Endothelial cell (in vitro differentiated cells): ENCODE measurements at regions not wholly inside any gene's neighbourhood (a gene's known extent, or its start where the extent isn't known, plus 50 kb on each side); places are given as distances from the start of the nearest gene placed in this dataset.

ENCODE experiments used
- DNase-seq: peaks from one replicate; pipeline ENCODE4 v3.0.0; 2021; ENCODE audit warnings: low spot score
- H3K27ac Mint-ChIP-seq: one replicate; pipeline ENCODE4 v1.8.0; 2021; ENCODE audit warnings: mixed read lengths, inconsistent platforms; ENCODE audit not compliant: unreplicated experiment
- H3K27me3 Mint-ChIP-seq: one replicate; pipeline ENCODE4 v1.8.0; 2021; ENCODE audit warnings: mild to moderate bottlenecking, moderate library complexity, mixed read lengths, inconsistent platforms; ENCODE audit not compliant: unreplicated experiment
- H3K36me3 Mint-ChIP-seq: one replicate; pipeline ENCODE4 v1.8.0; 2021; ENCODE audit warnings: mild to moderate bottlenecking, low read depth, mixed read lengths, inconsistent platforms; ENCODE audit not compliant: unreplicated experiment
- H3K4me1 Mint-ChIP-seq: one replicate; pipeline ENCODE4 v1.8.0; 2021; ENCODE audit warnings: mild to moderate bottlenecking, mixed read lengths, inconsistent platforms; ENCODE audit not compliant: unreplicated experiment
- H3K4me3 Mint-ChIP-seq: one replicate; pipeline ENCODE4 v1.8.0; 2021; ENCODE audit warnings: mild to moderate bottlenecking, mixed read lengths, inconsistent platforms; ENCODE audit not compliant: unreplicated experiment
- H3K9me3 Mint-ChIP-seq: one replicate; pipeline ENCODE4 v1.8.0; 2021; ENCODE audit warnings: mixed read lengths, inconsistent platforms; ENCODE audit not compliant: unreplicated experiment
- TF ChIP-seq, protein P1 (sequence below): fragments of 200-600 bp; sonication (generic); IDR thresholded peaks from one replicate; pipeline ENCODE4 v1.5.0; 2021; ENCODE audit warnings: antibody characterized with exemption; ENCODE audit not compliant: unreplicated experiment

DNA sequence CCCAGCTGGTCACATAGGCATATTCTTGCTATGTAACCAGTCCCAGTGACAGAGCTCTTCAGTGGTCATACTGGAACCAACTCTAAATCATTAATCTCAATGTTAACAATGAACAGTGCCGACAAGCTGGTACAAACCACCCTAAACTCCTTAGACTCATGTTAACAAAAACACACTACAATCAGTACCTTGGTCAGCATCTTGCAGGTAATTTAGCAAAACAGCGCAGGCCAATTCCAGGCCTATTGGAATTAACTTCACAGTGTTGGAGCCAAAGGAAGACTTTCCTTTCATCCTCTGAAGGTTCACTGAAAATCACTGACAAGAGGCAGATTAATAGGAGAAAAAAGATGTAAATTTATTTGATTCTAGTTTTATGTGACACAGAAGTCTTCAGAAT lies 396.4 kb downstream of the PIK3C3 start:
- TF ChIP-seq, protein P1, sequence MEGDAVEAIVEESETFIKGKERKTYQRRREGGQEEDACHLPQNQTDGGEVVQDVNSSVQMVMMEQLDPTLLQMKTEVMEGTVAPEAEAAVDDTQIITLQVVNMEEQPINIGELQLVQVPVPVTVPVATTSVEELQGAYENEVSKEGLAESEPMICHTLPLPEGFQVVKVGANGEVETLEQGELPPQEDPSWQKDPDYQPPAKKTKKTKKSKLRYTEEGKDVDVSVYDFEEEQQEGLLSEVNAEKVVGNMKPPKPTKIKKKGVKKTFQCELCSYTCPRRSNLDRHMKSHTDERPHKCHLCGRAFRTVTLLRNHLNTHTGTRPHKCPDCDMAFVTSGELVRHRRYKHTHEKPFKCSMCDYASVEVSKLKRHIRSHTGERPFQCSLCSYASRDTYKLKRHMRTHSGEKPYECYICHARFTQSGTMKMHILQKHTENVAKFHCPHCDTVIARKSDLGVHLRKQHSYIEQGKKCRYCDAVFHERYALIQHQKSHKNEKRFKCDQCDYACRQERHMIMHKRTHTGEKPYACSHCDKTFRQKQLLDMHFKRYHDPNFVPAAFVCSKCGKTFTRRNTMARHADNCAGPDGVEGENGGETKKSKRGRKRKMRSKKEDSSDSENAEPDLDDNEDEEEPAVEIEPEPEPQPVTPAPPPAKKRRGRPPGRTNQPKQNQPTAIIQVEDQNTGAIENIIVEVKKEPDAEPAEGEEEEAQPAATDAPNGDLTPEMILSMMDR, result no peak
- Mint-ChIP-seq H3K4me3 (no peak overlapping the region), H3K27me3 (no peaks in the 10 kb centered on the region), H3K27ac (no peak overlapping the region), H3K4me1 (no peaks in the 10 kb centered on the region), H3K36me3 (no peaks in the 10 kb centered on the region), H3K9me3 (no peaks in the 10 kb centered on the region)
- DNase-seq, result no peak

DNA sequence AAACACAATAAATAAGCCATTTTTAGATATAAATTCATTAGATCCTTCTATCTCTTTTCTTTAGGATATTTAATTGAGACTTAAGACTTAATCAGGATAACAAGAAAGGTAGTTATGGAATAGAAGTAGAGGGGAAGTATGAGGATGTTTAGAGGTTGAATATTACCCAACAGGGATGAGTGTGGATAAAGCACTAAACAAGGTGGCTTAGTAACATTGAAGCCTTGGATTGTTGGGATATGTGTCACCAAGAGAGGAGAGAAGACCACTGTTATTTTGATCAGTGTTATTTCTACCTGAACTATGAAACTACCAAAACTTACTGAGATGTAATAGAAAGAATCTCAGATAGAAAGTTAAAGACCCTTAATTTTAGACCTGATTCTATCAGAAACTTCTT lies 405.7 kb downstream of the PIK3C3 start:
- Mint-ChIP-seq H3K27ac (no peak overlapping the region), H3K36me3 (no peaks in the 10 kb centered on the region), H3K27me3 (peaks cover 2% of the 10 kb centered on the region), H3K4me1 (no peaks in the 10 kb centered on the region), H3K4me3 (no peak overlapping the region), H3K9me3 (no peaks in the 10 kb centered on the region)
- DNase-seq, result no peak
- TF ChIP-seq, protein P1, result no peak

DNA sequence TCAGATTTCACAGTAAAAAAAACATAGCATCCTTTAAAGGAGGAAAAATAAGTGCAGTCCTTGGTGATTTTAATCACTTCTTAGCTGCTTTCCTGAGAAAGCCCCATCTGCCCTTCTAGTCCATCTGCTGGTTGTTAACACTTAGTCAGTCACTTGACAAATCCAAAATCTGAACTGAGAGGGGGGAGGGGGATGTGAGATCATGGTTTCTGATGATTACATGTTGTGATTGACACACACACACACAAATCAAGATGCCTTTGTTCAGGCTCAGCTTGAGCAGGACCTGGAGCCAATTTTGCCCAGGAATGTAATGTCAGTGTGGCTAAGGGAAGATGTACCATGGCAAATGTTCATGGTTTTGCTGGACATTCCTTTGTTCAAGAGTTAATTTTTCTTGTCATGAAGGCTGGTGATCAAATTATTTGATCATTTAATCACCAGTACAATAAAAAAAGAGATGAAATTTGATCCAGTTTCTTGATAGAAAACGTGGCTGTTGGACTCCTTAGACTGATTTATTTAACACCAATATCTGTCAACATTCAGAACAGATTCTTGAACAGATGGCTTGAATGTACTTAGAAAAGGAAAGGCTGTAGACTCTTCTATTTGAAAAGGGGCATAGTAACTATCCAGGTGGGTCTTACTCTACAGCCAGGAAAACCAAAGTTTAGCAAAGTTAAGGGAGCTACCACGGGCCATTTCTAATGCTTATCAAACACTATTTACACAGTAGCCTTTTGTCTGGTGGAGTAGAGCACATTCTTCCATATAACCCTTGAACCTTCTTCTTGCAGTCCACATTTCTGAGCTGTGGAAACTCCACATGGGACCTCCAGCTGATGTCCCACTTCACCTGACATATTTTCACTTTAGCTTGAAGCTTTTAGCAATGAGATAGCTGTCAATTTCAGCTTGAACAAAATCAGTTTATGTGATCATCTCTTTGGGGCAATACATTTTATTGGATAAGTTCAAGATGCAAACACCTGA lies 408.7 kb downstream of the PIK3C3 start:
- H3K36me3 Mint-ChIP-seq, result no peaks in the 10 kb centered on the region
- DNase-seq, result no peak
- TF ChIP-seq, protein P1, result no peak
- H3K27ac Mint-ChIP-seq, result no peak overlapping the region
- H3K4me3 Mint-ChIP-seq, result no peak overlapping the region
- no peaks in the 10 kb centered on the region for H3K4me1 Mint-ChIP-seq
- H3K9me3 Mint-ChIP-seq, result no peaks in the 10 kb centered on the region
- peaks cover 2% of the 10 kb centered on the region for H3K27me3 Mint-ChIP-seq

DNA sequence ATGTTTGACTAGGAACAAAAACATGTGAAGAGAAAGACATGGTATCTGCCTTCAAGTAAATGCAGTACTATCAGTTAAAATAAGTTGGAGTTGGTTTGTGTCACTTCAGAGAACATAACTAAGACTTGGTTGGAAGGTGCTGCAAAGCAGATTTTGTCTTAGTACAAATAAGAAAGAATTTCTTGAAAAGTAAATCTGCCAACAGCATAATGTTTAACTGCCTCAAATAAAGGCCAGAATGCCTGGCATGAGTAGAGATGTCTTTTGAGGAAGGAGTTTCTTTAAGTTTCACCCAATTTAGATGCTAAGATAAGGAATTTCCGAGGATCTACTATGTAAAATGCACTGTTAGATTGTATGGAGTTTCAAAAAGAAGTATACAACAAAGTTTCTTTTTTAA lies 409.7 kb downstream of the PIK3C3 start:
- Mint-ChIP-seq H3K27me3 (peaks cover 2% of the 10 kb centered on the region), H3K4me3 (no peak overlapping the region), H3K27ac (no peak overlapping the region), H3K4me1 (no peaks in the 10 kb centered on the region), H3K9me3 (no peaks in the 10 kb centered on the region), H3K36me3 (no peaks in the 10 kb centered on the region)
- no peak for DNase-seq
- TF ChIP-seq, protein P1, result no peak

DNA sequence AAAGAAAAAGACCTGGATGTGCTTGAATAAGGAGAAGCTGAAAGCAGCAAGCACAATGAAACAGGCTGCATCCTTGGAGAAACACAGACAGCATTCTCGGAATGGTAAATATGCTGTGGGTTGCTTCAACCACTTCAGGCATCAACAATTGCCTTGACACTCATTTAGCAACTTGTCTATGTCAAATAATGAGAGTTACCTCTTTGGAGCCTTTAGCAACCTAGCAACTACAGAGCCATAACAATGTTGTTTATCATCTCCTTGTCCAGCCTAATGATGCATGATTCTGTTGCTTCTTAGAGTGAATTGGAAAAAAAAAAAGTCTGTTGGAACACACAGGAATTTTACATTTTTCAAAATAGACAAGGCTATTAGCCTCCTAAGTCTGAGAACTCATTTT lies 410.6 kb downstream of the PIK3C3 start:
- Mint-ChIP-seq H3K27me3 (peaks cover 2% of the 10 kb centered on the region), H3K4me1 (no peaks in the 10 kb centered on the region)

More for the DNA sequence above, 410.6 kb downstream of the PIK3C3 start:
- DNase-seq, result no peak
- H3K36me3 Mint-ChIP-seq, result no peaks in the 10 kb centered on the region
- TF ChIP-seq, protein P1, result no peak
- no peak overlapping the region for H3K27ac Mint-ChIP-seq
- H3K4me3 Mint-ChIP-seq, result no peak overlapping the region
- no peaks in the 10 kb centered on the region for H3K9me3 Mint-ChIP-seq
